Adrenal gland (tissue), 5 donors: ENCODE measurements at regions not wholly inside any gene's neighbourhood (a gene's known extent, or its start where the extent isn't known, plus 50 kb on each side); places are given as distances from the start of the nearest gene placed in this dataset.

Experiments
- CTCF ChIP-seq, 6 experiments: fragments of 450-650 bp in 4 of 6; fragments of 200-600 bp in 2 of 6; sonication (generic) in 1 of 6; IDR thresholded peaks; 1 replicate in 5 of 6; 2 replicates in 1 of 6; pipeline versions ENCODE4 v1.5.1 to v1.8.0; 2016 to 2021; ENCODE audit warnings: antibody characterized with exemption in 6 of 6, mild to moderate bottlenecking in 2 of 6, moderate library complexity in 1 of 6
- POLR2A ChIP-seq, 2 donors: fragments of 450-650 bp; IDR thresholded peaks; one replicate each; pipeline ENCODE4 v1.6.1; 2017; ENCODE audit warnings: antibody characterized with exemption in 2 of 2, mild to moderate bottlenecking in 2 of 2, moderate library complexity in 1 of 2
- donor health status: DM: no; HTN: no; CAD: no.

GRCh38 chr7:57868771-57869483 is 418.9 kb downstream of the ZNF716 start:
- no peak for TF ChIP-seq POLR2A (IDR thresholded peaks at IDR 0.05)
- no peak for TF ChIP-seq CTCF (IDR thresholded peaks at IDR 0.05)
